ENCODE measurements at regions not wholly inside any gene's neighbourhood (a gene's known extent, or its start where the extent isn't known, plus 50 kb on each side); places are given as distances from the start of the nearest gene placed in this dataset.
A peak's percentile ranks its signal among the peaks of the same experiment; 100 is the strongest.

DNA sequence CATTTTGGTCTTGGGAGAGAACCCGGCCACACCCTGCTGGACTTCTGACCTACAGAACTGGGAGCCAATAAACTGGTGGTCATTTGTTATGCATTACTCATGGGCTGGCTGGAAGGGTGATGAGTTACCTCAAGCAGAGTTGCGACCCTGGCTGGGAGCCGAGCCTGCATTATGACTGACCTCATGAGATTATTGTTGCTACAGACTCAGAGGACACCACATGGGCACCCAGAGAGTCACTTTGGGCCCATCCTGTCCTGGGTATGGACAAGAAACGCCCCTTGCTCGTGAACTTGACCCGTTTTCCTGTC lies 531.7 kb downstream of the TBC1D22A start:
- DNase-seq: peak in 2 of 5 donors; percentile 11 to 39
- H3K27ac ChIP-seq: no peak overlapping the region
- no peak for ATAC-seq
- 76 to 82% (median 80%) methylated on average over 6 of the region's 6 CpGs for WGBS, 4 donors
- H3K36me3 ChIP-seq: no peaks in the 10 kb centered on the region
- no peak overlapping the region for H3K4me3 ChIP-seq
- TF ChIP-seq POLR2A (IDR thresholded peaks at IDR 0.05) (no peak), CTCF (IDR thresholded peaks at IDR 0.05) (no peak)
- H3K4me1 ChIP-seq: no peaks in the 10 kb centered on the region
- peaks cover 0 to 18% (median 0%) of the 10 kb centered on the region in 9 donors for H3K27me3 ChIP-seq
- no peaks in the 10 kb centered on the region for H3K9me3 ChIP-seq
- intact Hi-C loops (cut with DNase I): no loop called here

DNA sequence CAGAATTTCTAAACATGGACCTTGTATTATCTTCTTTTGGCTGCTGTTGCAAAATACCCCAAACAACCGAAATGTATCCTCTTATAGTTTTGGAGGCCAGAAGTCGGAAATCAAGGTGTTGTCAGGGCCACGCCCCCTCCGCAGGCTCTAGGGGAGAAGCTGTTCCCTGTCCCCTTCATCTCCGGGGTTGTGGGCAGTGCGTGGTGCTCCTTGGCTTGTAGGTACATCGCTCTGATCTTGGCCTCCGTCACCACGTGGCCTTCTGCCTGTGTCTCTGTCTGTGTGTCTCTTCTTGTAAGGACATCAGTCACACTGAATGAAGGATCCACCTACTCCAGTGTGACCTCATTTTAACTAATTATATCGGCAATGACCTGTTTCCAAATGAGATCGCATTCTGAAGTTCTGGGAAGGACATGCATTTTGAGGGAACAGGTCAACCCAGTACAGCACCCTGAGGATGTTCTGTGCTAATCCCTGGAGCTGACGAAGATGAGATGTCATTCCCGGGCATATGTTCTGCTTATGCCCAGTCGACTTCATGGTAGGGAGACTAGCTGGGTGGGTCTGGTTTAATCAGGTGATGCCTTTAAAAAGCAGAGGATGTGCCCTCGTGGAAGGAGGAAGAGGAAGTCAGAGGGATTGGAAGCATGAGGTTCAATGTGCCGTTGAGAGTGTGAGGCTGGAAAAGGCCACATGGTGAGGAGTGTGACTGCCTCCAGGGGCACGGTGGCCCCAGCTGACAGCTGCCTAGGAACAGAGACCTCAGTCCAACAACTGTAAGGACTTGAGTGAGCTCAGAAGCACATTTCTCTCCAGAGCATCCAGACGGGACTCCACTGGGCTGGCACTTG lies 531.1 kb downstream of the TBC1D22A start:
- ATAC-seq: no peak
- Histone ChIP-seq H3K9me3 (no peaks in the 10 kb centered on the region), H3K27me3 (peaks cover 0 to 19% (median 0%) of the 10 kb centered on the region in 9 donors), H3K4me3 (no peak overlapping the region), H3K4me1 (no peaks in the 10 kb centered on the region), H3K36me3 (no peaks in the 10 kb centered on the region), H3K27ac (no peak overlapping the region)
- intact Hi-C loops (cut with DNase I): no loop called here
- WGBS, 4 donors: 79 to 82% (median 80%) methylated on average over 18 of the region's 18 CpGs
- TF ChIP-seq POLR2A (IDR thresholded peaks at IDR 0.05): no peak
- no peak for TF ChIP-seq CTCF (IDR thresholded peaks at IDR 0.05)
- peak in 2 of 5 donors; percentile 7 to 30 for DNase-seq

DNA sequence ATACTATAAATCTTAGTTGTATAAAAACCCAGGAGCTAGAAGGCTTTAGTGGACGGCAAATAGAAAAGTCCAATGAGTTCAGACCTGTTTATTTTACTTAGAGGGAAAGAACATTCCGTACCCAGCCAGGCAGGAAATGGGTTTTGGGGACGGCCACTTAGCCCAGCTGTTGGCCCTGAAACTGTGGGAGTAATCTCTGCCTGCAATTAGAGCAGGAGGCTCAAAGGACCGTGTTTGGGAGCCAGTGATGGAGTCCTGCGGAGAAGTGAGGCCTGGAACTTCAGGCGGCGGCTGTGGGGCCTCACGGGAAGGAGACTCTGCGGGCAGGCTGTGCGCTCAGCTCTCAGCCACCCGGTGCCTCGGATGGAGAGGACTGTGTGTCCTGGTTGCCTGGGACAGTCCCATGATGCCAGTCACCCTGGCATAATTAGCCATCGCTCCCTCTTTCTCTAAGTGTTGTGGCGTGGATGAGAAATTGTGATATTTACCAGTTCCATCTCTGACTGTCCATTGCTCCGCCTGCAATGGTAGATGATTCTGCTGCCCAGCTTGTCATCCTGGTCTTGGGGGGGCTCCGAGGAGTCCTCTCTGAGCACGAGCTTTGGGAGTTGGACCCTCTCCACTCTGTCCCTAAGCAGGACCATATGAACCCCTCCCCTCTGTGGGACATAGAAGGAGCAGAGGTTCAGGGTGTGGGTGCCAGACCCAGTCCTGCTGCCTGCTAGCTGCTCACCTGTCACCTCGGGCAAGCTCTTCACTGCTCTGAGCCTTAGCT lies 530.3 kb downstream of the TBC1D22A start:
- H3K4me1 ChIP-seq: no peaks in the 10 kb centered on the region
- H3K9me3 ChIP-seq: no peaks in the 10 kb centered on the region
- intact Hi-C loops (cut with DNase I): no loop called here
- H3K4me3 ChIP-seq: no peak overlapping the region
- ATAC-seq (peak in 1 of 4 donors; percentile 34), DNase-seq (peak in 1 of 5 donors; percentile 8)
- peaks cover 0 to 19% (median 0%) of the 10 kb centered on the region in 9 donors for H3K27me3 ChIP-seq
- no peak for TF ChIP-seq POLR2A (IDR thresholded peaks at IDR 0.05)
- TF ChIP-seq CTCF (IDR thresholded peaks at IDR 0.05): no peak
- 65 to 74% (median 70%) methylated on average over 16 to 18 of the region's 18 CpGs for WGBS, 4 donors
- H3K36me3 ChIP-seq: no peaks in the 10 kb centered on the region
- peak overlapping the region in 1 of 12 donors; percentile 24 for H3K27ac ChIP-seq

All from heart left ventricle (tissue), 16 donors.